Ecto neural progenitor cell (in vitro differentiated cells): ENCODE measurements at regions not wholly inside any gene's neighbourhood (a gene's known extent, or its start where the extent isn't known, plus 50 kb on each side); places are given as distances from the start of the nearest gene placed in this dataset.
"Not testable (repeated sequence)": the region's sequence is repeated elsewhere in the genome, so short reads cannot be mapped to it uniquely, and the experiment has no call there.

Experiments
- DNase-seq: peaks from one replicate; pipeline ENCODE4 v3.0.0-alpha.2; 2018; ENCODE audit warnings: low spot score

DNA sequence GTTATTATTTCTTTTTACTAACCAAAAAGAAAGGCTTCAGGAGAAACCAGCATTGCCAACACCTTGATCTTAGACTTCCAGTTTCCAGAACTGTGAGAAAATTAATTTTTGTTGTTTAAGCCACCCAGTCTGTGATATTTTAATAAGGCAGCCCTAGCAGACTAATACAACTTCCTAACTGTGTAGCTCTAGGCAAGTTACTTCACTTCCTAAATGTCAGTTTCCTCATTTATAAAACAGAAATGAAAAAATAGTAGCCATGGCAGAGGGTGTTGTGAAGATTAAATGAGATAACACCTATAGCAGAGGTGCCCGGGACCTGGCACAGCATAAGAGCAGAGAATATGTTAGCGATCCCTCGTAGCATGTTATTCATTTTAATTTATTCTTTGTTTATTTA lies 66.6 kb upstream of the HAND1 start:
- no peak for DNase-seq

- no peak for DNase-seq
Observed at GRCh38 chr5:154543380-154543779, 65.4 kb upstream of the HAND1 start.

DNA sequence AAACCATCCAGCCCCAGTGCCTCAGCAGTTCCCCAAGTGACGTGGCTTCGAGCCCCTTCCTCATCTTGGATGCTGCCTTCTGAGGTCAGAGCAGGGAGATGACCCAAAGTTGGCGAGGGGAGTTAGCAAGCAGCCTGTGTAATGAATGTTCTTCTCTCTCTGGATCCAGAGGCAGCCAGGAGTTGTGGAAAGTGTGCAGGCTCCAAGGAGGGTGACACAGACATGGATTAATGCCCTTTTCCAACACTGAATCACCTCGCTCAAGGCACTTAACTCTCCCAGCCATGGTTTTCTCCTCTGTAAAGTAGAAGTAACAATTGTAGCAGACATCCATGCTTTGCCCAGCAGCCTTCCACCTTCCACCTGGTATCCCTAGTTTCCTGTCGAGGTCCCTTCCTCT lies 64.6 kb upstream of the HAND1 start:
- DNase-seq: no peak

- no peak for DNase-seq
Observed at GRCh38 chr5:154542000-154542399, 64.0 kb upstream of the HAND1 start.

DNA sequence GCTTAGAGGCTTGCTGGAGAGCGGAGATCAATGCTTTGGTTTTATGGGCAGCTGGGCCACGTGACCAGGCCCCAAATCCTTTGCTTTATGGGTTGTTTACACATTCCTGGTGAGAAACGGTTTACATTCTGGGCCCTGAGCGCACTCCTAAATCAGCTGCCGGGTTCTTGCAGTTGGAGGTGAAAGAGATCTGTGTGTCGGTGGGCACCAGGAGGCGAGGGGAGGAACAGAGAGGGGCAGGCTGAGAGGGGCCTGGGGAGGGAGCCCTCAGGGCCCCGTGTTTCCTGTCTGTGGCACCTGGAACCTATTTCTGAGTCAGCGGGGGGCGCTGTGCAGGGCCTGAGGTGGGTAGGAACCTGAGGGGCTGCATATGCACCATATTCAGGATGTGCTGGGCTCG lies 63.5 kb upstream of the HAND1 start:
- DNase-seq: no peak

DNA sequence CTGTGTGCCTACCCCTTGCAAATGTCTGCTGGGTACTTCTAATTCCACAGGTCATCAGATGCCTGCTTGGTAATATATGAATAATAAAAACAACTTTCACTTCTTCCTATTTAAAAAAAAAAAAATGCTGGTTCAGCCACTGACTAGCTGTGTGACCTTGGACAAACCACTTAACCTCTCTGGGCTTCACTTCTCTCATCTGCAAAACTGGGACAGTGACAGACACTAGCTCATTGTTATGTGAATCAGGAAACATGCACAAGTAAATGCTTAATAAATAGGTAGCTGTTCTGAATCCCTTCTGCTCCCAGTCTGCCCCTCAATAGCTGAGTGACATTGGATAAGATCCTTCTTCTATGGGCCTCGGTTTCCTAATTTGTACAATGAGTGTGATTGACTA lies 62.6 kb upstream of the HAND1 start:
- no peak for DNase-seq

DNA sequence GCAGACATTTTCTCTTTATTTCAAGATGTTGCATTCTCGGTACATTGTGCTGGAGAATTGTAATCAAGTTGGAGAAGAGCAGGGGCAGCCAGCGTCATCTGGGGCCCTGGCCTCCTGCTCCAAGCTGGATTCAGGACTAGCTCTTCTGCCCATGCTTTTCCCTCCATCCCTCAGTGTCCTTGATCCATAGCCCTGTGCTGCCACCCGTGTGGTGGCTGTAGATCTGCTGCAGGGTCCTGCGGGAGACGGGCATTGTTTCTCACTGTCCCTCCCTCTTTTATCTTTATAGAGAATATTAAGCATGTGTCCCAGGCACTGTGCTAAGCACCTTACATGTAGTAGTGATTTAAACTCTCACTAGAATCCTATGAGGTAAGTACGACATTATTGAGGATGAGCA lies 60.5 kb upstream of the HAND1 start:
- no peak for DNase-seq

GRCh38 chr5:154536439-154536838 lies 58.4 kb upstream of the HAND1 start:
- not testable (repeated sequence) for DNase-seq

DNA sequence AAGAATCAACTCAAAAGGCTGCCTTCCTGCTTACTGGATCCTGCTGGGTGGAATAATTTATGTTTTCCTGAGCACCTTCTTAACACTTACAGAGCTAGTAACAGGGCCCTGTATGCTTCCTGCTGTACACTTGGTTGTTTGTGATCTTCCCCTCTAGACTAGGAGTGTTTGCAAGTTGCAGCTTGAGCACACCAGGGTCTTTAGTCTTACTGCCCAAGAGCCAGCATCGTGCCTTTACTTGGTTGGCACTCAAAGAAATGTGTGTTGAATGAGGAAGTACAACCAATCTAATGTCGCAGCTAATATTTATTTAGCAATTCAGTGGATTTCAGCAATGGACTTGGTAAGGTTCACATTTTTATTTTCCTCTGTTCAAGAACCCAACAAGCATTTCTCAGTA lies 57.5 kb upstream of the HAND1 start:
- no peak for DNase-seq

DNA sequence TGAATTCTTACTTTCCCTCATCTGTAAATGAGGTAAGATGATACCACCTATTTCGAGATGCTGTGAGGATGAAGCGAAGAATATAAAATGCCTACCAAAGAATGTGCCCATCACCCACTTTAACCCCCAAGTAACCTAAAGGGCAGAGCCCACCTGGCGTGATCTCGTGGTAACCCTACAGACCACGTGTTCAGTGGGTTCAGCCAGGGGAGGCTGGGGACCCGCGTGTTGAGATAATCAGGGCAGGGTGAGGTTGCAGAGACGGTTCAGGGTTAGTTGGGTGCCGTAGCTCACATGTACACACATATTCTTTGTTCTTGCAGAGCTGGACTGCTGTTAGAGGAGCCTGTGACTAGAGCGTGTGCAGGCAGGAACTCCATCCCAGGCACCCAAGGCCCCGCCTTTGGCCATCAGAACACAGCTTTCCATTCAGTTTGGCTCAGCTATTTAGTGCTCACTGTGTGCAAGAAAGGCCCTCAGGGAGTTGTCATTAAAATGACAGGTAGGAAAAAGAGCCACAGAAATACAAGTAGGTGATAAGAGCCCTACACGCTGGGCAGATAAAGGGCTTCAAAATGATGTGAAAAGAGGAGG lies 56.5 kb upstream of the HAND1 start:
- DNase-seq: no peak

- no peak for DNase-seq
Observed at GRCh38 chr5:154529282-154529681, 51.3 kb upstream of the HAND1 start.

GRCh38 chr5:154528005-154528594 lies 50.1 kb upstream of the HAND1 start:
- no peak for DNase-seq
